Thyroid gland (tissue), 4 donors: ENCODE measurements at regions not wholly inside any gene's neighbourhood (a gene's known extent, or its start where the extent isn't known, plus 50 kb on each side); places are given as distances from the start of the nearest gene placed in this dataset.

Experiments used
- CTCF ChIP-seq, 6 experiments: fragments of 200-600 bp in 3 of 6; fragments of 450-650 bp in 3 of 6; sonication (generic) in 3 of 6; IDR thresholded peaks; one replicate each; pipeline ENCODE4 v1.5.1; 2016 to 2019; ENCODE audit warnings: antibody characterized with exemption in 6 of 6, mild to moderate bottlenecking in 2 of 6, inconsistent platforms in 1 of 6, moderate library complexity in 1 of 6
- POLR2A ChIP-seq, 2 donors: fragments of 450-650 bp; IDR thresholded peaks; one replicate each; pipeline ENCODE4 v1.6.1; 2017; ENCODE audit warnings: antibody characterized with exemption in 2 of 2, mild to moderate bottlenecking in 2 of 2, moderate library complexity in 1 of 2

- TF ChIP-seq POLR2A (IDR thresholded peaks at IDR 0.05) (no peak), CTCF (IDR thresholded peaks at IDR 0.05) (no peak)
Observed at GRCh38 chr13:72113931-72114330, 246.9 kb upstream of the DACH1 start.
